WERI-Rb-1 (cell line): ENCODE measurements at regions not wholly inside any gene's neighbourhood (a gene's known extent, or its start where the extent isn't known, plus 50 kb on each side); places are given as distances from the start of the nearest gene placed in this dataset.

Experiments used
- DNase-seq: peaks from one replicate; pipeline ENCODE4 v3.0.0-alpha.2; 2020
- H3K27ac ChIP-seq: fragments of 250-450 bp; sonication (Bioruptor Pico); 2 replicates; pipeline ENCODE4 v1.5.1; 2020; ENCODE audit warnings: mild to moderate bottlenecking, moderate library complexity
- H3K27me3 ChIP-seq: fragments of 250-450 bp; sonication (Bioruptor Pico); 2 replicates; pipeline ENCODE4 v1.5.1; 2021; ENCODE audit warnings: mild to moderate bottlenecking, low read depth, moderate library complexity; ENCODE audit not compliant: insufficient read depth, severe bottlenecking
- H3K36me3 ChIP-seq: fragments of 250-450 bp; sonication (Bioruptor Pico); 2 replicates; pipeline ENCODE4 v1.5.1; 2020; ENCODE audit warnings: mild to moderate bottlenecking, moderate library complexity
- H3K4me3 ChIP-seq: 2 replicates; pipeline ENCODE4 v1.5.1; 2011; ENCODE audit warnings: low read depth, mild to moderate bottlenecking, control low read depth, low read length
- H3K9me3 ChIP-seq: fragments of 250-450 bp; sonication (Bioruptor Pico); 2 replicates; pipeline ENCODE4 v1.5.1; 2021; ENCODE audit warnings: mild to moderate bottlenecking, moderate library complexity; ENCODE audit not compliant: severe bottlenecking
- TF ChIP-seq, protein P1 (sequence below): IDR thresholded peaks from 2 replicates; pipeline ENCODE4 v1.5.1; 2011; ENCODE audit warnings: low read depth, mild to moderate bottlenecking, control low read depth, inconsistent platforms, low read length

DNA sequence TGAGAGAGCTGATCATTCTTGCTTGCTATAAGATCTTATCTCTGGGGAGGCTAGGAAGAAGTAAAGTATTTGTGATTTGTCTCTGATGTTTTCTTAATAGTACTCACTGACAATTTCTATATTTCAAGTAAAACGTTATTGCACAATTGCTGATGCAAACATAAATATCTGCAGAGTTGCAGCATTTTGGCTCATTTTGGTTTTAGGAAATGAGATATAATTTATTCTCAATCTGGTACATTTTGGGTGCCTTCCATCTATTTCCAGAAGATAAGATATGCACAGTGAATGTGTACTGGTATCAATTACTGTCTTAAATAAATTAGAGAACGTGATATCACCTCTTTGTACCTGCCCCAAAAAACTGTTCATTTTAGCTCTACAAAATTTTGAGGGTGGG is 1431.5 kb downstream of the BRINP3 start:
- Histone ChIP-seq H3K36me3 (no peaks in the 10 kb centered on the region), H3K9me3 (no peaks in the 10 kb centered on the region), H3K27ac (no peak overlapping the region), H3K4me3 (no peak overlapping the region), H3K27me3 (no peaks in the 10 kb centered on the region)
- no peak for DNase-seq
- TF ChIP-seq, protein P1, sequence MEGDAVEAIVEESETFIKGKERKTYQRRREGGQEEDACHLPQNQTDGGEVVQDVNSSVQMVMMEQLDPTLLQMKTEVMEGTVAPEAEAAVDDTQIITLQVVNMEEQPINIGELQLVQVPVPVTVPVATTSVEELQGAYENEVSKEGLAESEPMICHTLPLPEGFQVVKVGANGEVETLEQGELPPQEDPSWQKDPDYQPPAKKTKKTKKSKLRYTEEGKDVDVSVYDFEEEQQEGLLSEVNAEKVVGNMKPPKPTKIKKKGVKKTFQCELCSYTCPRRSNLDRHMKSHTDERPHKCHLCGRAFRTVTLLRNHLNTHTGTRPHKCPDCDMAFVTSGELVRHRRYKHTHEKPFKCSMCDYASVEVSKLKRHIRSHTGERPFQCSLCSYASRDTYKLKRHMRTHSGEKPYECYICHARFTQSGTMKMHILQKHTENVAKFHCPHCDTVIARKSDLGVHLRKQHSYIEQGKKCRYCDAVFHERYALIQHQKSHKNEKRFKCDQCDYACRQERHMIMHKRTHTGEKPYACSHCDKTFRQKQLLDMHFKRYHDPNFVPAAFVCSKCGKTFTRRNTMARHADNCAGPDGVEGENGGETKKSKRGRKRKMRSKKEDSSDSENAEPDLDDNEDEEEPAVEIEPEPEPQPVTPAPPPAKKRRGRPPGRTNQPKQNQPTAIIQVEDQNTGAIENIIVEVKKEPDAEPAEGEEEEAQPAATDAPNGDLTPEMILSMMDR: no peak

DNA sequence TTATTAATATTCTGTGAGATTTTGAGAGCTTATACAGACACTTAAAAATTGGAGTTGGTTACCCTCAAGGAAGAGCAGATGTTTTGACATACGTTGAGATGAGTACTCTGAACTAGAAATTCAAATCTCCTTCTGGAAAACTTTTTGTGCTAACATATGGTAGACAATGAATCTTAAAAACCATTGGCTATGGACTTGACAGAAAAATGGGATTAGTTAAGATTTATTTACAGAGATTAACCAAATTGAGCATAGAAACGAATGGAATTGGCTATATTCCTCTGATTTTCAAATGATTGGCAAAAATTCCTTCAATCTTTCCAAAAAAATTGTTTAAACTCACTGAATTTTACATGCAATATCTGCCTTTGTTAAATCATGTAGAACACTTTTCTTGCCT is 1392.9 kb downstream of the BRINP3 start:
- Histone ChIP-seq H3K27me3 (no peaks in the 10 kb centered on the region), H3K36me3 (no peaks in the 10 kb centered on the region), H3K9me3 (no peaks in the 10 kb centered on the region), H3K4me3 (no peak overlapping the region), H3K27ac (no peak overlapping the region)
- DNase-seq: no peak
- TF ChIP-seq, protein P1: no peak

DNA sequence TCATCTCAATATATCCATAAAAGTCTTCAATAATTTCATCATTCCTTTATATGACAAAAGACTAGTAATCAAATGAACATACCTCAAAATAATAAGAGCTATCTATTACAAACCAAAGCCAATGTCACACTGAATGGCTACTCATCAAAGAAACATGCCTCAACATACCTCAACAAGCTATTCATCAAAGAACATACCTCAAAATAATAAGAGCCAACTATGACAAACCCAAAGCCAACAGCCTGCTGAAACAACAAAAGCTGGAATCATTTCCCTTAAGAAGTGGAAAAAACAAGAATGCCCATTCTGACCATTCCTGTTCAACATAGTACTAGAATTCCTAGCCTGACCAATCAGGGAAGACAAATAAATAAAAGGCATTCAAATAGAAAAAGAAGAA is 1373.7 kb downstream of the BRINP3 start:
- Histone ChIP-seq H3K9me3 (no peaks in the 10 kb centered on the region), H3K27ac (no peak overlapping the region), H3K27me3 (no peaks in the 10 kb centered on the region), H3K36me3 (no peaks in the 10 kb centered on the region), H3K4me3 (no peak overlapping the region)
- no peak for DNase-seq
- TF ChIP-seq, protein P1: no peak

DNA sequence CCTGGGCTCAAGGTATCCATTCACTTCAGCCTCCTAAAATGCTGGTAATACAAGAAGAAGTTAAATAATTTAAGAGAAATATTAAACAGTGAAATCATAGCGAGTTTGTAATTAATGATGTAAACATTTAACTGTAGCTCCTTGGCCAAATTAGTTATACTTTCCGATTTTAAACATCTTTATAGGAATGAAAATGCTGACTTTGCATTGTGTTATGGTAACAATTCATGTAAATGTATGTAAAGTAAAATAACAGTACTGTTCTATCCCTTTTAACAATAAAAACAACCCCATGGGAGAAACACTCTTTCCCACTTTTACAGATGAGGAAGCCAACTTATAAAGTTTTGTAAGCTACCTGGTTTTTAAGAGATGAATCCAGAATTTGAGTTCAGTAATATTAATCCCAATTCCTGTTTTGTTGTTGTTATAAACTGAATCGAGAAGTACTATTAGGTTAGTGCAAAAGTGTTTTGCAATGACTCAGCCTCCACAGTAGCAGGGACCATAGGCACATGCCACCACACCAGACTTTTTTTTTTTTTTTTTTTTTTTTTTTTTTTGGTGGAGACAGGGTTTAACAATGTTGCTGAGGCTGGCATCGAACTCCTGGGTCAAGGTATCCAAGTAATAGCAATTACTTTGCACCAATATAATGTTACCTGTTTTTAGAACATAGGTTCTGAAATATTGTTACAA is 1360.4 kb downstream of the BRINP3 start:
- DNase-seq: no peak
- H3K27ac ChIP-seq: no peak overlapping the region
- H3K4me3 ChIP-seq: no peak overlapping the region
- no peaks in the 10 kb centered on the region for H3K36me3 ChIP-seq
- TF ChIP-seq, protein P1: no peak
- no peaks in the 10 kb centered on the region for H3K9me3 ChIP-seq
- H3K27me3 ChIP-seq: no peaks in the 10 kb centered on the region

DNA sequence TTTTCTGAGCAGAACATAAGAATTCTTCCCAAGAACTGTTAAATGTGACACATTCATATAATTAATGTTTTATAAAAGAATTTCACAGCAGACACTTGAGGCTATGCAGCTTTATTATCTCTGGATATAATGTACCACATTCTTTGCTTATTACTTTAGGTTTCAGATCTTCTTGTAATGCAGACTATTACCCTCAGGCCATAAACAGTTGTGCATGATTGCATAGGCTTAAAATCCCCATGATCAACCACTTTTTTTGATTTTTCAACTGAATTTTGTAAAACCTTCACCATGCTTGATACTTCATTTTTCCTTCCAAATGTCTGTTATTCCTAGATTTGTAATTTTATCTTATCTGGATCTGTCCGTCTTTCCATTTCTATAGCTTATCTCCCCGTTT is 1355.7 kb downstream of the BRINP3 start:
- H3K27ac ChIP-seq: no peak overlapping the region
- H3K9me3 ChIP-seq: no peaks in the 10 kb centered on the region
- H3K4me3 ChIP-seq: no peak overlapping the region
- TF ChIP-seq, protein P1: no peak
- H3K36me3 ChIP-seq: no peaks in the 10 kb centered on the region
- DNase-seq: no peak
- no peaks in the 10 kb centered on the region for H3K27me3 ChIP-seq

DNA sequence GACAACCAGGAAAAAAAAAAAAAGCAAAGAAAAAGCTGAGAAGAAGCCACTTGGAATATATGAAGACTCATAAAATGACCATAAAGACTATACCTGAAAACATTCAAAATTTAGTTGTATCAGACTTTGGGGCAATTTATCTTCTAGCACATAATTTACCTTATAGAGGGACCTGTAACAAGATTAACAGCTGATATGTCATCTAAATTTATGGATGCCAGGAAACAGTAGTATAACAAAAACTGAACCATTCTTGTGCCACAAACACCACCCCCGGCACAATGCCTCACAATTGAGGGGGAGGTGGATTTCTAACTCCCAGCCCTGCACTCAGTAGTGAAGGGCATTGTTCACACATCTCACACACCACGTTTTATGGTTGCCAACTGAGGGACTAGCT is 1352.0 kb downstream of the BRINP3 start:
- DNase-seq: no peak
- H3K4me3 ChIP-seq: no peak overlapping the region
- no peak overlapping the region for H3K27ac ChIP-seq
- H3K27me3 ChIP-seq: no peaks in the 10 kb centered on the region
- no peaks in the 10 kb centered on the region for H3K9me3 ChIP-seq
- no peaks in the 10 kb centered on the region for H3K36me3 ChIP-seq
- TF ChIP-seq, protein P1: no peak
